Skeletal muscle cell (primary cell): ENCODE measurements at regions not wholly inside any gene's neighbourhood (a gene's known extent, or its start where the extent isn't known, plus 50 kb on each side); places are given as distances from the start of the nearest gene placed in this dataset.
A peak's percentile ranks its signal among the peaks of the same experiment; 100 is the strongest.

Experiments used
- DNase-seq: peaks from one replicate; pipeline ENCODE4 v3.0.0-alpha.2; 2010; ENCODE audit warnings: low read depth
- H3K4me3 ChIP-seq: 2 replicates; pipeline ENCODE4 v1.5.1; 2011; ENCODE audit warnings: low read depth, mild to moderate bottlenecking, control low read depth, low read length, moderate library complexity

- no peak overlapping the region for H3K4me3 ChIP-seq
- DNase-seq = no peak
Observed at GRCh38 chr10:78181381-78182055, 147.9 kb downstream of the RPS24 start.

- DNase-seq = no peak
- no peak overlapping the region for H3K4me3 ChIP-seq
Observed at GRCh38 chr10:78182841-78183240, 149.2 kb downstream of the RPS24 start.

- no peak overlapping the region for H3K4me3 ChIP-seq
- DNase-seq = no peak
Observed at GRCh38 chr10:78184851-78185692, 151.4 kb downstream of the RPS24 start.

GRCh38 chr10:78185693-78186055 is 152.0 kb downstream of the RPS24 start:
- no peak for DNase-seq
- H3K4me3 ChIP-seq = no peak overlapping the region

DNA sequence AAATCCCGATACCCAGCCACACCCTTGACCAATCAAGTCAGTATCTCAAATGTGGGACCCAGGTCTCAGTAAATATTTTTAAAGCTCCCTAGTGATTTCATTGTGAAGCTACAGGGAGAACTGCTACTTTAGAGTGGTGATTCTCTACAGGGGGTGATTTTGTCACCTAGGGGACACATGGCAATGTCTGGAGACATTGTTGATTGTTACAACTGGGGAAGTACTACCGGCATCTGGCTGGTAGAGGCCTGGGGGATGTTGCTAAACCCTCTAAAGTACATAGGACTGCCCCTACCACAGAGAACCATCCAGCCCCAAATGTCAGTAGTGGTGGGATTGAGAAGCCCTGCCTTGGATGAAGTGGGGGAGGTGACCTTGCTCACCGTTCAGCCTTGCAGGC is 152.9 kb downstream of the RPS24 start:
- no peak for DNase-seq
- no peak overlapping the region for H3K4me3 ChIP-seq

- no peak overlapping the region for H3K4me3 ChIP-seq
- no peak for DNase-seq
Observed at GRCh38 chr10:78187371-78187770, 153.7 kb downstream of the RPS24 start.

DNA sequence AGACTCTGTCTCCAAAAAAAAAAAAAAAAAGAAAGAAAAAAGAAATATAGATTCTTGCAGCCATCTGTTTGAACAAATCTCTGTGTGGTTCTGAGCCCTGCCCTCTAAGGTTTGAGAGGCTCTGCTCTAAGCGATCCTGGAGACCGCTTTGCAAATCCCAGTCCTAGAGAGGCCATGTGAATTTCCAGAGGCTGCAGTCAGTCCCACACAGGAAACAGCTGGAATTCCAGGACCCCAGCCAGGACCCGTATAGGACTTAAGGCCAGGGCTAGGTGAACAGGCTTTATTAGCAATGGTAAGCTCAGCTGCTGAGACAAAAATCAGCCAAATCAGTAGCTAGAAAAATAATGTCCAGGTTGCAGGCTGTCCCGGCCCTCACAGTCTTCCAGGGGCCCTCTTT is 154.8 kb downstream of the RPS24 start:
- DNase-seq = no peak
- no peak overlapping the region for H3K4me3 ChIP-seq

DNA sequence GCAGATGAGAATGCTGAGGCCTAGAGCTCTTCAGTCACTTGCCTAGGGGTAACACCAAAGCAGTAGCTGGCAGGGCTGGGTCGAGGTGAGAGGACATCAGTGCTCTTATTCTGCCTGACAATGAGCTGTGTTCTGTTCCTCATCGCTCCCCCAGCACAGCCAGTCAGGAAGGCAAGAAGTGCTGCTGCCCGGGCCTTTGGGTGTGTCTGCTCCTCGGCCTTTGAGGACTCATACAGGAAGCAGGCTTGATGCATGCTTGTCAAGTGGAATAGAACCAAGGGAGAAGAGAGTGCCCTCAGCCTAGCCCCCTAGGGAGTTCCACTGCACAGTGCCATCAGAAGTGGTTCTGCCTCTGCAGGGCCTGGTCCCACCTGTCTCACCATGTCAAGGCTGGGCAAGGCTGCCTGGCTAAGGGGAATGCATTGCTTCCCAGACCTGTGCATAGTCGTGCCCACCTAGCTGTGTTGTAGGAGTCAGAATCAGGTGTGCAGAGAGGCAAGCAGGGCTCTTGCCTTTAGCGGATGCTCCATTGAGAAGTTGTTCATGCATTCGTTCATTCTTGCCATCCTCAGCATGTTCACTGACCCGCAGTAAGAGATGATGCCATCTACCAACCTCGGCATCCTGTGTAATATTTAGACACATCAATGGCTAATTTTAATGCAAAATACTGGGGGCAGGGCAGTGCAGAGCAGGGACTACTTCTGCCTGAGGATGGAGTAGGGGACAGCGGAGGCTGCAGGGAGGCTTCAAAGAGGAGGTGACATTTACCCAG is 156.6 kb downstream of the RPS24 start:
- H3K4me3 ChIP-seq = no peak overlapping the region
- no peak for DNase-seq

GRCh38 chr10:78191301-78191700 is 157.6 kb downstream of the RPS24 start:
- no peak overlapping the region for H3K4me3 ChIP-seq
- DNase-seq = no peak

GRCh38 chr10:78193189-78193588 is 159.5 kb downstream of the RPS24 start:
- no peak overlapping the region for H3K4me3 ChIP-seq
- no peak for DNase-seq

DNA sequence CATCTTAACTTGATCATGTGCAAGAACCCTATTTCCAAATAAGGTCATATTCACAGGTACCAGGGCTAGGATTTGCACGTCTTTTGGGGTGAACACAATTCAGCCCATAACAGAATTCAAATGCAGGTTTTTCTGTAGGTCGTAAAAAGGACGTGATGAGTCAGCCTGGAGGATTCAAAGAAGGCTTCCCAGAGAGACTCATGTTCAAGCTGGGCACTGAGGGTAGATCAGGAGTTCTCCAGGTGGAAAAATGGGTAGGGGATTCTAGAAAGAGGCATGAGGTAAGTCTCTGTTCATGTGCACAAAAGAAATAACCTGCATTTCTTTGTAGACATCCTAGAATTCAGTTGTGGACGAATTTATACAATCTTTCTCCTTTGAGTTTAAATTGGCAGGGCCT is 160.4 kb downstream of the RPS24 start:
- no peak overlapping the region for H3K4me3 ChIP-seq
- no peak for DNase-seq

GRCh38 chr10:78194539-78195402 is 161.1 kb downstream of the RPS24 start:
- DNase-seq = no peak
- no peak overlapping the region for H3K4me3 ChIP-seq

- H3K4me3 ChIP-seq = no peak overlapping the region
- no peak for DNase-seq
Observed at GRCh38 chr10:78196396-78196795, 162.7 kb downstream of the RPS24 start.

- peak; percentile 48 for DNase-seq
- no peak overlapping the region for H3K4me3 ChIP-seq
Observed at GRCh38 chr10:78196964-78197363, 163.3 kb downstream of the RPS24 start.

- no peak for DNase-seq
- H3K4me3 ChIP-seq = no peak overlapping the region
Observed at GRCh38 chr10:78197628-78198272, 164.1 kb downstream of the RPS24 start.

DNA sequence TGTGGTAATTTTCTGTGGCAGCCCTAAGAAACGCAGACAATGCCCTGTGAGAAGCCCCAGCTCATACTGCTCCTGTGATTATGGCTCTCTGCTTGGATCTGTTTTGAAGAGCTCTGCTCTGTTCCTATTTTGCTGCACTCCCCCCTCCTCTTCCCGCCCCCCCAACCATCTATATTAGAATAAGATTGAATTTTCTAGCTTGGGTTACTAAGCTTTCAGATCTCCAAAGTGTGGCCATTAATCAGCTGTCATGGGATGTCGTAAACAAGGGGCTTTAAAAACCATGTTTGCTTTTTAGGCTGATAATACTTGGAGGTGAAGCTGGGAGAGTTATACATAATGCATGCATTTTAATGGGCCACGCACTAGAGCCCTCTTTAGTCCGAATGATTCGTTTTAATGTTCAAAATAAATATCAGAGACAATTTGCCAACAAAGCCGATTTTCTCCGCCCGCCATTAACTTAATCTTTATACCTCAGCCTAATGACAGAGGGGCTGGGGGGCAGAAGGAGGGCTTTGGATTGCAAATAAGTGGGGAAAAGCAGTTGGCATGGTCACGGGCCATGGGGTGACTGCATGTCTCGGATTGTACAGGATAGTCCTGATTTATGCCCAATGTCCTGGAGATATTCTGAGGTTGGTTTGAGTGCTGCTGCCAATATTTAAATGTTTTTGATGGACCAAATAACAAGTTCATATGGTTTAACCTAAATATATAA is 165.5 kb downstream of the RPS24 start:
- no peak for DNase-seq
- no peak overlapping the region for H3K4me3 ChIP-seq

- no peak for DNase-seq
- H3K4me3 ChIP-seq = no peak overlapping the region
Observed at GRCh38 chr10:78199759-78200158, 166.1 kb downstream of the RPS24 start.

- DNase-seq = no peak
- no peak overlapping the region for H3K4me3 ChIP-seq
Observed at GRCh38 chr10:78200686-78201085, 167.0 kb downstream of the RPS24 start.
